OCI-LY1 (cell line): ENCODE measurements at regions not wholly inside any gene's neighbourhood (a gene's known extent, or its start where the extent isn't known, plus 50 kb on each side); places are given as distances from the start of the nearest gene placed in this dataset.

Experiments used
- H2AFZ ChIP-seq: fragments of 200-600 bp; sonication (generic), shearing (Covaris generic); 2 replicates; pipeline ENCODE4 v1.6.0; 2014; ENCODE audit warnings: antibody characterized with exemption, mild to moderate bottlenecking, low read length
- H3F3A ChIP-seq: fragments of 200-600 bp; sonication (generic), shearing (Covaris generic); 2 replicates; pipeline ENCODE4 v1.6.0; 2014; ENCODE audit warnings: mild to moderate bottlenecking, antibody characterized with exemption, low read length, moderate library complexity; ENCODE audit not compliant: insufficient read depth
- H3K27ac ChIP-seq: fragments of 200-600 bp; sonication (generic); 2 replicates; pipeline ENCODE4 v1.5.1; 2014; ENCODE audit warnings: low read length, mixed run types, mild to moderate bottlenecking, low read depth; ENCODE audit not compliant: poor library complexity, severe bottlenecking
- H3K27me3 ChIP-seq: fragments of 200-600 bp; sonication (generic); 2 replicates; pipeline ENCODE4 v1.6.0; 2014; ENCODE audit warnings: antibody characterized with exemption, mild to moderate bottlenecking, low read length, moderate library complexity; ENCODE audit not compliant: insufficient read depth
- H3K36me3 ChIP-seq: fragments of 200-600 bp; sonication (generic); 2 replicates; pipeline ENCODE4 v1.6.1; 2014; ENCODE audit warnings: mild to moderate bottlenecking, antibody characterized with exemption, low read length, moderate library complexity, mixed read lengths; ENCODE audit not compliant: insufficient read depth
- H3K4me1 ChIP-seq: fragments of 200-600 bp; sonication (generic); 2 replicates; pipeline ENCODE4 v1.5.1; 2014; ENCODE audit warnings: mild to moderate bottlenecking, low read length, moderate library complexity; ENCODE audit not compliant: insufficient read depth, severe bottlenecking
- H3K4me2 ChIP-seq: fragments of 200-600 bp; sonication (generic), shearing (Covaris generic); 2 replicates; pipeline ENCODE4 v1.6.1; 2014; ENCODE audit warnings: low read length
- H3K4me3 ChIP-seq: fragments of 200-600 bp; sonication (generic); 2 replicates; pipeline ENCODE4 v1.5.1; 2014; ENCODE audit warnings: low read length, low read depth, mild to moderate bottlenecking, mixed read lengths; ENCODE audit not compliant: poor library complexity, severe bottlenecking
- H3K79me2 ChIP-seq: fragments of 200-600 bp; shearing (Covaris generic); 2 replicates; pipeline ENCODE4 v1.6.1; 2016; ENCODE audit warnings: mixed run types, low read length, mixed read lengths; ENCODE audit not compliant: insufficient read depth
- H3K9ac ChIP-seq: fragments of 200-600 bp; sonication (generic), shearing (Covaris generic); 2 replicates; pipeline ENCODE4 v1.6.1; 2014; ENCODE audit warnings: mild to moderate bottlenecking, low read length, mixed read lengths
- H3K9me2 ChIP-seq: fragments of 200-600 bp; sonication (generic), shearing (Covaris generic); 2 replicates; pipeline ENCODE4 v1.6.1; 2014; ENCODE audit warnings: low read depth, mild to moderate bottlenecking, low read length, mixed read lengths
- H3K9me3 ChIP-seq: fragments of 200-600 bp; shearing (Covaris generic); 2 replicates; pipeline ENCODE4 v1.6.1; 2014; ENCODE audit warnings: low read length, mixed read lengths
- H4K20me1 ChIP-seq: fragments of 200-600 bp; sonication (generic), shearing (Covaris generic); 2 replicates; pipeline ENCODE4 v1.6.0; 2016; ENCODE audit warnings: mild to moderate bottlenecking, low read length; ENCODE audit not compliant: insufficient read depth
- CTCF ChIP-seq: fragments of 200-600 bp; sonication (generic), shearing (Covaris generic); IDR thresholded peaks from 2 replicates; pipeline ENCODE4 v1.5.1; 2017; ENCODE audit warnings: mild to moderate bottlenecking, antibody characterized with exemption, low read length, moderate library complexity, mixed read lengths
- EZH2 ChIP-seq: fragments of 200-600 bp; sonication (generic), shearing (Covaris generic); IDR thresholded peaks from 2 replicates; pipeline ENCODE4 v1.8.0; 2017; ENCODE audit warnings: borderline replicate concordance, mixed run types, mild to moderate bottlenecking, antibody characterized with exemption, low read length, moderate library complexity, mixed read lengths

GRCh38 chr6:120186080-120186479 is 836.5 kb upstream of the MAN1A1 start:
- H3K9ac ChIP-seq, result no peak overlapping the region
- no peaks in the 10 kb centered on the region for H3K36me3 ChIP-seq
- H3K27me3 ChIP-seq, result no peaks in the 10 kb centered on the region
- H2AFZ ChIP-seq, result no peak overlapping the region
- no peaks in the 10 kb centered on the region for H3F3A ChIP-seq
- no peaks in the 10 kb centered on the region for H4K20me1 ChIP-seq
- H3K4me3 ChIP-seq, result no peak overlapping the region
- H3K9me3 ChIP-seq, result no peaks in the 10 kb centered on the region
- no peaks in the 10 kb centered on the region for H3K79me2 ChIP-seq
- H3K27ac ChIP-seq, result no peak overlapping the region
- H3K9me2 ChIP-seq, result no peaks in the 10 kb centered on the region
- no peak for TF ChIP-seq EZH2
- TF ChIP-seq CTCF, result no peak
- H3K4me1 ChIP-seq, result no peaks in the 10 kb centered on the region
- H3K4me2 ChIP-seq, result no peak overlapping the region

GRCh38 chr6:120173250-120173649 is 823.7 kb upstream of the MAN1A1 start:
- no peaks in the 10 kb centered on the region for H3K36me3 ChIP-seq
- no peaks in the 10 kb centered on the region for H4K20me1 ChIP-seq
- no peaks in the 10 kb centered on the region for H3K27me3 ChIP-seq
- H3K9ac ChIP-seq, result no peak overlapping the region
- H3K9me2 ChIP-seq, result no peaks in the 10 kb centered on the region; the same call in 1 of the 2 replicates
- no peak overlapping the region for H2AFZ ChIP-seq
- H3K4me3 ChIP-seq, result no peak overlapping the region
- no peaks in the 10 kb centered on the region for H3K9me3 ChIP-seq
- H3K4me1 ChIP-seq, result no peaks in the 10 kb centered on the region
- H3F3A ChIP-seq, result no peaks in the 10 kb centered on the region
- TF ChIP-seq EZH2, result no peak
- no peak for TF ChIP-seq CTCF
- H3K4me2 ChIP-seq, result no peak overlapping the region
- H3K79me2 ChIP-seq, result no peaks in the 10 kb centered on the region
- no peak overlapping the region for H3K27ac ChIP-seq

- TF ChIP-seq CTCF (no peak), EZH2 (no peak)
- Histone ChIP-seq H3F3A (no peaks in the 10 kb centered on the region), H3K4me2 (no peak overlapping the region), H4K20me1 (no peaks in the 10 kb centered on the region), H3K27ac (no peak overlapping the region), H3K27me3 (no peaks in the 10 kb centered on the region), H3K9ac (no peak overlapping the region), H3K79me2 (no peaks in the 10 kb centered on the region), H3K4me1 (no peaks in the 10 kb centered on the region), H3K9me3 (no peaks in the 10 kb centered on the region), H3K36me3 (no peaks in the 10 kb centered on the region), H2AFZ (no peak overlapping the region), H3K9me2 (no peaks in the 10 kb centered on the region; the same call in 1 of the 2 replicates), H3K4me3 (no peak overlapping the region)
Observed at GRCh38 chr6:120164531-120164930, 815.0 kb upstream of the MAN1A1 start.
